ENCODE measurements at regions not wholly inside any gene's neighbourhood (a gene's known extent, or its start where the extent isn't known, plus 50 kb on each side); places are given as distances from the start of the nearest gene placed in this dataset.

- Histone ChIP-seq H3K27me3 (ENCODE audit: insufficient read depth, low read length, poor library complexity, severe bottlenecking) (no peaks in the 10 kb centered on the region), H3F3A (ENCODE audit: low read depth) (peaks cover 8% of the 10 kb centered on the region; the same call in 1 of the 2 replicates), H3K4me2 (ENCODE audit: low read depth, low read length, poor library complexity, severe bottlenecking) (peak overlapping the region; percentile 22), H4K20me1 (ENCODE audit: insufficient read depth, low read length, poor library complexity, severe bottlenecking) (no peaks in the 10 kb centered on the region), H2AFZ (ENCODE audit: low read length) (peak overlapping the region; percentile 80), H3K4me3 (ENCODE audit: low read length, poor library complexity, severe bottlenecking) (peak overlapping the region; percentile 15), H3K4me1 (ENCODE audit: insufficient read depth, low read length, poor library complexity, severe bottlenecking) (peaks cover 32% of the 10 kb centered on the region), H3K36me3 (ENCODE audit: insufficient read depth, low read length) (no peaks in the 10 kb centered on the region), H3K9ac (ENCODE audit: low read depth, low read length, poor library complexity, severe bottlenecking) (peak overlapping the region; percentile 38), H3K9me3 (ENCODE audit: insufficient read depth, low read depth, low read length) (no peaks in the 10 kb centered on the region), H3K79me2 (ENCODE audit: insufficient read depth, low read length) (no peaks in the 10 kb centered on the region), H3K9me2 (replicated peaks; ENCODE audit: low read depth, low read length) (no peaks in the 10 kb centered on the region)
- TF ChIP-seq EZH2phosphoT487 (IDR thresholded peaks at IDR 0.05; ENCODE audit: borderline replicate concordance), result no peak
- TF ChIP-seq CTCF (conservative IDR thresholded peaks at IDR 0.05; ENCODE audit: low read length), result no peak
Measured at GRCh38 chr15:67955252-67955651, 98.9 kb upstream of the PIAS1 start.

GRCh38 chr15:67957435-67958132 is 96.5 kb upstream of the PIAS1 start:
- no peak overlapping the region for H3K9ac ChIP-seq (ENCODE audit: low read depth, low read length, poor library complexity, severe bottlenecking)
- no peaks in the 10 kb centered on the region for H4K20me1 ChIP-seq (ENCODE audit: insufficient read depth, low read length, poor library complexity, severe bottlenecking)
- H3K9me3 ChIP-seq (ENCODE audit: insufficient read depth, low read depth, low read length), result no peaks in the 10 kb centered on the region
- H3K4me2 ChIP-seq (ENCODE audit: low read depth, low read length, poor library complexity, severe bottlenecking), result no peak overlapping the region
- no peaks in the 10 kb centered on the region for H3K79me2 ChIP-seq (ENCODE audit: insufficient read depth, low read length)
- no peaks in the 10 kb centered on the region for H3K9me2 ChIP-seq (replicated peaks; ENCODE audit: low read depth, low read length)
- H3F3A ChIP-seq (ENCODE audit: low read depth), result peaks cover 8% of the 10 kb centered on the region; the same call in 1 of the 2 replicates
- H3K4me3 ChIP-seq (ENCODE audit: low read length, poor library complexity, severe bottlenecking), result no peak overlapping the region
- H3K4me1 ChIP-seq (ENCODE audit: insufficient read depth, low read length, poor library complexity, severe bottlenecking), result peaks cover 42% of the 10 kb centered on the region
- TF ChIP-seq CTCF (conservative IDR thresholded peaks at IDR 0.05; ENCODE audit: low read length) (no peak), EZH2phosphoT487 (IDR thresholded peaks at IDR 0.05; ENCODE audit: borderline replicate concordance) (no peak)
- H3K27me3 ChIP-seq (ENCODE audit: insufficient read depth, low read length, poor library complexity, severe bottlenecking), result no peaks in the 10 kb centered on the region
- no peaks in the 10 kb centered on the region for H3K36me3 ChIP-seq (ENCODE audit: insufficient read depth, low read length)
- H2AFZ ChIP-seq (ENCODE audit: low read length), result no peak overlapping the region

- Histone ChIP-seq H3K4me3 (ENCODE audit: low read length, poor library complexity, severe bottlenecking) (no peak overlapping the region), H3K9me2 (replicated peaks; ENCODE audit: low read depth, low read length) (0 out of 2 replicates have a peak, but pooled peaks cover 2% of the 10 kb centered on the region), H4K20me1 (ENCODE audit: insufficient read depth, low read length, poor library complexity, severe bottlenecking) (no peaks in the 10 kb centered on the region), H3K36me3 (ENCODE audit: insufficient read depth, low read length) (no peaks in the 10 kb centered on the region), H2AFZ (ENCODE audit: low read length) (no peak overlapping the region), H3K9me3 (ENCODE audit: insufficient read depth, low read depth, low read length) (no peaks in the 10 kb centered on the region), H3K27me3 (ENCODE audit: insufficient read depth, low read length, poor library complexity, severe bottlenecking) (no peaks in the 10 kb centered on the region), H3K9ac (ENCODE audit: low read depth, low read length, poor library complexity, severe bottlenecking) (no peak overlapping the region), H3K4me2 (ENCODE audit: low read depth, low read length, poor library complexity, severe bottlenecking) (no peak overlapping the region), H3F3A (ENCODE audit: low read depth) (no peaks in the 10 kb centered on the region), H3K79me2 (ENCODE audit: insufficient read depth, low read length) (no peaks in the 10 kb centered on the region), H3K4me1 (ENCODE audit: insufficient read depth, low read length, poor library complexity, severe bottlenecking) (no peaks in the 10 kb centered on the region)
- TF ChIP-seq CTCF (conservative IDR thresholded peaks at IDR 0.05; ENCODE audit: low read length) (no peak), EZH2phosphoT487 (IDR thresholded peaks at IDR 0.05; ENCODE audit: borderline replicate concordance) (no peak)
Measured at GRCh38 chr15:67967871-67968431, 86.2 kb upstream of the PIAS1 start.

Data from Loucy (cell line).